Upper lobe of left lung (tissue), 6 donors: ENCODE measurements at regions not wholly inside any gene's neighbourhood (a gene's known extent, or its start where the extent isn't known, plus 50 kb on each side); places are given as distances from the start of the nearest gene placed in this dataset.

ENCODE experiments used
- ATAC-seq, 2 donors: fragments of 200-7000 bp; cut with Tn5 transposase; one replicate each; pipeline ENCODE4 v1.9.1; 2022; ENCODE audit warnings: mild to moderate bottlenecking in 2 of 2, moderate library complexity in 2 of 2; ENCODE audit not compliant: low FRiP score in 2 of 2
- DNase-seq, 2 donors: peaks; one replicate each; pipeline ENCODE4 v3.0.0-alpha.2; 2019 to 2020
- H3K27ac ChIP-seq, 4 donors: fragments of 200-600 bp; sonication (generic); one replicate each; pipeline ENCODE4 v1.5.1; 2016 to 2019
- H3K27me3 ChIP-seq, 4 donors: fragments of 200-600 bp; sonication (generic); one replicate each; pipeline ENCODE4 v1.5.1; 2017 to 2019
- H3K36me3 ChIP-seq, 4 donors: fragments of 200-600 bp; sonication (generic); one replicate each; pipeline ENCODE4 v1.5.1; 2016 to 2019
- H3K4me1 ChIP-seq, 4 donors: fragments of 200-600 bp; sonication (generic); one replicate each; pipeline ENCODE4 v1.5.1; 2018 to 2019
- H3K4me3 ChIP-seq, 4 donors: fragments of 200-600 bp; sonication (generic); one replicate each; pipeline ENCODE4 v1.5.1; 2017 to 2019; ENCODE audit warnings: mild to moderate bottlenecking in 2 of 4, moderate library complexity in 1 of 4
- H3K9me3 ChIP-seq, 4 donors: fragments of 200-600 bp; sonication (generic); one replicate each; pipeline ENCODE4 v1.5.1; 2018 to 2019
- EP300 ChIP-seq, 4 donors: sonication (generic); formaldehyde crosslinking; IDR thresholded peaks; one replicate each; pipeline ENCODE4 v1.5.1; 2017; ENCODE audit warnings: antibody characterized with exemption in 4 of 4, control low read depth in 2 of 4
- POLR2A ChIP-seq, 4 donors: fragments of 450-650 bp; IDR thresholded peaks; one replicate each; pipeline ENCODE4 v1.5.1; 2016 to 2017; ENCODE audit warnings: antibody characterized with exemption in 4 of 4, mild to moderate bottlenecking in 2 of 4
- POLR2AphosphoS5 ChIP-seq, 2 donors: sonication (generic); formaldehyde crosslinking; IDR thresholded peaks; one replicate each; pipeline ENCODE4 v1.5.1; 2017; ENCODE audit warnings: antibody characterized with exemption in 2 of 2
- WGBS, 2 donors: methylation state at CpG; one replicate each; pipeline ENCODE4 v1.1.5; 2017 to 2018; 5-methylcytosine and 5-hydroxymethylcytosine counted together
- TF ChIP-seq, protein P1 (sequence below), 6 experiments: fragments of 450-650 bp in 4 of 6; fragments of 200-600 bp in 2 of 6; sonication (generic) in 2 of 6; IDR thresholded peaks; one replicate each; pipeline ENCODE4 v1.5.1; 2016 to 2019; ENCODE audit warnings: antibody characterized with exemption in 6 of 6
- donor health status: DM: no; HTN: no; CAD: no; lungs with moderate emphysema.
- donor health status: DM: no; HTN: yes; CAD: no; lungs with severe emphysema.

DNA sequence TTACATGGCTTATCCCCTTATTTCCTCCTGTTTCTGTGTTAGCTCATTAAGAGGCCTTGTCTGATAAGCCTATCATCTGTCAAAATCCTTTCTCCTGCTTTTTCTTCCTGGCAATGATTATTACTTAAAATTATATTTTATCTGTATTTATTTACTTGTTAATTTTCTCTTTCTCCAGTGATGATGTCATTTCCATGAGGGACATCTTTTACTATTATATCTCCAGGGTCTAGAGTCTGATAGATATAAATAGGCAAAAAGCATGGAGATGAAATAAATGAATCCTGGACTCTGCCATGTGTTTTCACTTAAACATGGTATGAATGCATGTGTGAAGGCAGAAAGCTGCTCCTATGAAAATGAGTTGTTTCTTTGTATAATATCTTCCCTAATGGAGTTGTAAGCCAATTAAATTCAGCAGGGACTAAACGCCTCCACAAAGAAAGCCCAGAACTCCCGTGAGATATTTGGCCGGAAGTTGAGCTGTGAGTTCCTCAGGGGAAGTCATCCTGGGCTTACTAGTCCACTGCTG is 375.2 kb downstream of the TUSC7 start:
- H3K36me3 ChIP-seq, result no peaks in the 10 kb centered on the region
- H3K9me3 ChIP-seq, result no peaks in the 10 kb centered on the region
- DNase-seq, result no peak
- H3K4me1 ChIP-seq, result no peaks in the 10 kb centered on the region
- no peaks in the 10 kb centered on the region for H3K27me3 ChIP-seq
- H3K4me3 ChIP-seq, result no peak overlapping the region
- no peak overlapping the region for H3K27ac ChIP-seq
- no peak for ATAC-seq
- TF ChIP-seq EP300 (IDR thresholded peaks at IDR 0.05) (no peak), POLR2AphosphoS5 (IDR thresholded peaks at IDR 0.05) (no peak), POLR2A (IDR thresholded peaks at IDR 0.05) (no peak)
- TF ChIP-seq, protein P1, sequence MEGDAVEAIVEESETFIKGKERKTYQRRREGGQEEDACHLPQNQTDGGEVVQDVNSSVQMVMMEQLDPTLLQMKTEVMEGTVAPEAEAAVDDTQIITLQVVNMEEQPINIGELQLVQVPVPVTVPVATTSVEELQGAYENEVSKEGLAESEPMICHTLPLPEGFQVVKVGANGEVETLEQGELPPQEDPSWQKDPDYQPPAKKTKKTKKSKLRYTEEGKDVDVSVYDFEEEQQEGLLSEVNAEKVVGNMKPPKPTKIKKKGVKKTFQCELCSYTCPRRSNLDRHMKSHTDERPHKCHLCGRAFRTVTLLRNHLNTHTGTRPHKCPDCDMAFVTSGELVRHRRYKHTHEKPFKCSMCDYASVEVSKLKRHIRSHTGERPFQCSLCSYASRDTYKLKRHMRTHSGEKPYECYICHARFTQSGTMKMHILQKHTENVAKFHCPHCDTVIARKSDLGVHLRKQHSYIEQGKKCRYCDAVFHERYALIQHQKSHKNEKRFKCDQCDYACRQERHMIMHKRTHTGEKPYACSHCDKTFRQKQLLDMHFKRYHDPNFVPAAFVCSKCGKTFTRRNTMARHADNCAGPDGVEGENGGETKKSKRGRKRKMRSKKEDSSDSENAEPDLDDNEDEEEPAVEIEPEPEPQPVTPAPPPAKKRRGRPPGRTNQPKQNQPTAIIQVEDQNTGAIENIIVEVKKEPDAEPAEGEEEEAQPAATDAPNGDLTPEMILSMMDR (IDR thresholded peaks at IDR 0.05), result no peak
- 0 to 47% methylated on average over 3 of the region's 3 CpGs for WGBS, 2 donors

GRCh38 chr3:117091676-117092075 is 382.1 kb downstream of the TUSC7 start:
- Histone ChIP-seq H3K9me3 (no peaks in the 10 kb centered on the region), H3K4me1 (no peaks in the 10 kb centered on the region), H3K36me3 (no peaks in the 10 kb centered on the region), H3K4me3 (no peak overlapping the region), H3K27ac (no peak overlapping the region), H3K27me3 (no peaks in the 10 kb centered on the region)
- DNase-seq (no peak), ATAC-seq (no peak)
- 46 to 56% methylated on average over 1 of the region's 1 CpG for WGBS, 2 donors
- TF ChIP-seq, protein P1 (IDR thresholded peaks at IDR 0.05), result no peak
- TF ChIP-seq EP300 (IDR thresholded peaks at IDR 0.05) (no peak), POLR2A (IDR thresholded peaks at IDR 0.05) (no peak), POLR2AphosphoS5 (IDR thresholded peaks at IDR 0.05) (no peak)

- Histone ChIP-seq H3K9me3 (no peaks in the 10 kb centered on the region), H3K36me3 (no peaks in the 10 kb centered on the region), H3K4me1 (no peaks in the 10 kb centered on the region), H3K27me3 (no peaks in the 10 kb centered on the region), H3K4me3 (no peak overlapping the region), H3K27ac (no peak overlapping the region)
- 69 to 73% methylated on average over 4 of the region's 4 CpGs for WGBS, 2 donors
- TF ChIP-seq, protein P1 (IDR thresholded peaks at IDR 0.05), result no peak
- no peak for TF ChIP-seq EP300 (IDR thresholded peaks at IDR 0.05)
- TF ChIP-seq POLR2A (IDR thresholded peaks at IDR 0.05), result no peak
- ATAC-seq (no peak), DNase-seq (no peak)
Observed at GRCh38 chr3:117096549-117096948, 387.0 kb downstream of the TUSC7 start.

DNA sequence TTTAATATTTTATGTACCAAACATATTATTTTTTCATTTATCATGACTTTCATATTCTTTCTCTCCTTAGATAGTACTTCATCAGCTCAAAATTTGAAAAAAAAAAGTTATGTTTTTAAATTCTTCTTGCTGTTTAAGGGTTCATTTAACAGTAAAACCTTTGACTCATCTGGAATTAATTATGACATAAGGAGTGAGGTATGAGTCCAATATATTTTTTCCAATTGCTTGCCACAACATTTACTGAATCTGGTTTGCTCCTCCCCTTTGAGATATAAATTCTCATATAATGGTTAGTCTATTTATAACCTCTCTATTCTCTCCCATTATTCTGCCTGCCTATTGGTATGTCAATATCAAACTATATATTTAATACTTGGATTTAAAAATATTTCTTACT is 387.8 kb downstream of the TUSC7 start:
- no peak for TF ChIP-seq EP300 (IDR thresholded peaks at IDR 0.05)
- no peak for TF ChIP-seq POLR2A (IDR thresholded peaks at IDR 0.05)
- TF ChIP-seq, protein P1 (IDR thresholded peaks at IDR 0.05), result no peak
- no peak for TF ChIP-seq POLR2AphosphoS5 (IDR thresholded peaks at IDR 0.05)
- Histone ChIP-seq H3K36me3 (no peaks in the 10 kb centered on the region), H3K9me3 (no peaks in the 10 kb centered on the region), H3K4me1 (no peaks in the 10 kb centered on the region), H3K27me3 (no peaks in the 10 kb centered on the region), H3K4me3 (no peak overlapping the region), H3K27ac (no peak overlapping the region)
- no peak for ATAC-seq
- no peak for DNase-seq

GRCh38 chr3:117101697-117102096 is 392.1 kb downstream of the TUSC7 start:
- Histone ChIP-seq H3K9me3 (no peaks in the 10 kb centered on the region), H3K27ac (no peak overlapping the region), H3K4me3 (no peak overlapping the region), H3K27me3 (no peaks in the 10 kb centered on the region), H3K36me3 (no peaks in the 10 kb centered on the region), H3K4me1 (no peaks in the 10 kb centered on the region)
- ATAC-seq (no peak), DNase-seq (no peak)
- 85 to 94% methylated on average over 1 of the region's 1 CpG for WGBS, 2 donors
- TF ChIP-seq POLR2A (IDR thresholded peaks at IDR 0.05) (no peak), POLR2AphosphoS5 (IDR thresholded peaks at IDR 0.05) (no peak), EP300 (IDR thresholded peaks at IDR 0.05) (no peak)
- TF ChIP-seq, protein P1 (IDR thresholded peaks at IDR 0.05), result no peak
